Keratinocyte (primary cell): ENCODE measurements at regions not wholly inside any gene's neighbourhood (a gene's known extent, or its start where the extent isn't known, plus 50 kb on each side); places are given as distances from the start of the nearest gene placed in this dataset.

Source experiments
- DNase-seq: peaks from one replicate; pipeline ENCODE4 v3.0.0-alpha.2; 2011; ENCODE audit warnings: low read depth, missing footprints, low spot score
- FAIRE-seq: peaks from 2 replicates; lab custom pipeline; 2011; peaks lifted over from hg19 to GRCh38; lab: Jason Lieb, UNC
- H2AFZ ChIP-seq: 2 replicates; pipeline ENCODE4 v1.6.0; 2012; ENCODE audit warnings: low read length, control low read depth, inconsistent platforms; ENCODE audit not compliant: control insufficient read depth
- H3K27ac ChIP-seq: 2 replicates; pipeline ENCODE4 v1.5.1; 2011; ENCODE audit warnings: low read length; ENCODE audit not compliant: control insufficient read depth, insufficient read depth
- H3K27me3 ChIP-seq: 3 replicates; pipeline ENCODE4 v1.6.0; 2011; ENCODE audit warnings: low read length; ENCODE audit not compliant: control insufficient read depth, insufficient read depth; ENCODE audit errors: extremely low read depth
- H3K36me3 ChIP-seq, 2 experiments: 2 replicates in 1 of 2; 3 replicates in 1 of 2; pipeline ENCODE4 v1.5.1; 2011; ENCODE audit warnings: low read length in 2 of 2, mild to moderate bottlenecking in 1 of 2; ENCODE audit not compliant: control insufficient read depth in 2 of 2, insufficient read depth in 2 of 2; ENCODE audit errors: extremely low read depth in 1 of 2
- H3K4me1 ChIP-seq: 3 replicates; pipeline ENCODE4 v1.5.1; 2011; ENCODE audit warnings: low read length; ENCODE audit not compliant: control insufficient read depth, insufficient read depth; ENCODE audit errors: extremely low read depth
- H3K4me2 ChIP-seq: 3 replicates; pipeline ENCODE4 v1.6.0; 2011; ENCODE audit warnings: low read depth, low read length; ENCODE audit not compliant: control insufficient read depth, insufficient read depth; ENCODE audit errors: extremely low read depth
- H3K4me3 ChIP-seq, 3 experiments: fragments of 200-600 bp in 1 of 3; sonication (generic) in 1 of 3; 2 replicates in 2 of 3; 3 replicates in 1 of 3; pipeline ENCODE4 v1.5.1; 2011 to 2016; ENCODE audit warnings: low read length in 3 of 3, mild to moderate bottlenecking in 3 of 3, control low read depth in 2 of 3, inconsistent platforms in 1 of 3, low read depth in 1 of 3, mixed read lengths in 1 of 3, mixed run types in 1 of 3, moderate library complexity in 1 of 3; ENCODE audit not compliant: control insufficient read depth in 2 of 3, insufficient read depth in 2 of 3; ENCODE audit errors: extremely low read depth in 1 of 3
- H3K79me2 ChIP-seq: 2 replicates; pipeline ENCODE4 v1.6.0; 2012; ENCODE audit warnings: low read length; ENCODE audit not compliant: control insufficient read depth, insufficient read depth
- H3K9ac ChIP-seq: 3 replicates; pipeline ENCODE4 v1.6.0; 2011; ENCODE audit warnings: low read length; ENCODE audit not compliant: control insufficient read depth, insufficient read depth; ENCODE audit errors: extremely low read depth
- H3K9me1 ChIP-seq: 3 replicates; pipeline ENCODE4 v1.6.0; 2011; ENCODE audit warnings: low read length; ENCODE audit not compliant: control insufficient read depth, insufficient read depth; ENCODE audit errors: extremely low read depth
- H3K9me3 ChIP-seq: 2 replicates; pipeline ENCODE4 v1.5.1; 2012; ENCODE audit warnings: low read depth, low read length; ENCODE audit not compliant: control insufficient read depth
- H4K20me1 ChIP-seq: 3 replicates; pipeline ENCODE4 v1.6.0; 2011; ENCODE audit warnings: low read length; ENCODE audit not compliant: control insufficient read depth, insufficient read depth; ENCODE audit errors: extremely low read depth
- EZH2 ChIP-seq: IDR thresholded peaks from one replicate; pipeline ENCODE4 v1.6.1; 2012; ENCODE audit warnings: inconsistent platforms, mild to moderate bottlenecking, low read length, moderate library complexity
- dilution Hi-C: fragments of 300-500 bp; cut with MboI; formaldehyde crosslinking; loops from one replicate; pipeline ENCODE4 v1.7.0; 2020; ENCODE audit warnings: low sequenced_read_pairs; ENCODE audit not compliant: extremely low pct_ligation_motif_present
- TF ChIP-seq, protein P1 (sequence below), 3 experiments: IDR thresholded peaks in 1 of 3; conservative IDR thresholded peaks in 1 of 3; optimal IDR thresholded peaks in 1 of 3; 2 replicates in 2 of 3; 3 replicates in 1 of 3; pipeline versions ENCODE3 to v1.5.1; 2011; ENCODE audit warnings: low read length in 3 of 3, mild to moderate bottlenecking in 3 of 3, moderate library complexity in 2 of 3, control low read depth in 1 of 3, inconsistent platforms in 1 of 3; ENCODE audit not compliant: insufficient read depth in 2 of 3; ENCODE audit errors: extremely low read depth in 1 of 3

DNA sequence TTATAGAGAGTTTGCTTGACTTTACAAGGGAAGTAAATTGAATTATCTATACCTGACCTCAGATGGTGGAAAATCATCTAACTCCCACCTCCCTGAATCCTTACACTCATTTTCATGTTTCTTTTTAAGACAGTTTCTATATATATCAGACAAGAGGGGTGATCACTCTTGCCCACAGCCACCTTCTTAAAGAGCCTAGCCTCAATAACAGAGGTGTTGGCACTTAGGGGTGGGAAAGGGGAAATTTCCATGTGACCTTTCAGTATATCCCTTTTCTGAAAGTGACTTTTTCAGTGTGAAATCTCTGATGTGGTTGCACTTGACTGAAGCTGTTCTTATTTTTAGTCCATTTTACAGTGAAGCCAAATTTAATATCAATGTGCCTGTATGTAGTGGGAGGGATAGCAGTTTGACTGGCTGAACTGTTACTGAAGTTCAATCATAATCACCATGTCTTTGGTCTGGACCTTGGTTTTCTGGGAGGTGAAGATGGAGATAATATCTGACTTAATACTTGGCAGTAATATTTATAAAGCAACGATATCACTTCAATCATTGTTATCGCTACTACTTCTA lies 141.3 kb downstream of the MAP3K7 start:
- no peaks in the 10 kb centered on the region for H4K20me1 ChIP-seq
- no peaks in the 10 kb centered on the region for H3K36me3 ChIP-seq
- no peak overlapping the region for H2AFZ ChIP-seq
- no peaks in the 10 kb centered on the region for H3K9me1 ChIP-seq
- DNase-seq: no peak
- H3K27me3 ChIP-seq: no peaks in the 10 kb centered on the region
- no peaks in the 10 kb centered on the region for H3K79me2 ChIP-seq
- no peak overlapping the region for H3K4me3 ChIP-seq
- H3K4me1 ChIP-seq: no peaks in the 10 kb centered on the region
- no peak for TF ChIP-seq EZH2
- TF ChIP-seq, protein P1, sequence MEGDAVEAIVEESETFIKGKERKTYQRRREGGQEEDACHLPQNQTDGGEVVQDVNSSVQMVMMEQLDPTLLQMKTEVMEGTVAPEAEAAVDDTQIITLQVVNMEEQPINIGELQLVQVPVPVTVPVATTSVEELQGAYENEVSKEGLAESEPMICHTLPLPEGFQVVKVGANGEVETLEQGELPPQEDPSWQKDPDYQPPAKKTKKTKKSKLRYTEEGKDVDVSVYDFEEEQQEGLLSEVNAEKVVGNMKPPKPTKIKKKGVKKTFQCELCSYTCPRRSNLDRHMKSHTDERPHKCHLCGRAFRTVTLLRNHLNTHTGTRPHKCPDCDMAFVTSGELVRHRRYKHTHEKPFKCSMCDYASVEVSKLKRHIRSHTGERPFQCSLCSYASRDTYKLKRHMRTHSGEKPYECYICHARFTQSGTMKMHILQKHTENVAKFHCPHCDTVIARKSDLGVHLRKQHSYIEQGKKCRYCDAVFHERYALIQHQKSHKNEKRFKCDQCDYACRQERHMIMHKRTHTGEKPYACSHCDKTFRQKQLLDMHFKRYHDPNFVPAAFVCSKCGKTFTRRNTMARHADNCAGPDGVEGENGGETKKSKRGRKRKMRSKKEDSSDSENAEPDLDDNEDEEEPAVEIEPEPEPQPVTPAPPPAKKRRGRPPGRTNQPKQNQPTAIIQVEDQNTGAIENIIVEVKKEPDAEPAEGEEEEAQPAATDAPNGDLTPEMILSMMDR (optimal IDR thresholded peaks at IDR 0.05 in 1 of 3, IDR thresholded peaks at IDR 0.05 in 1 of 3, conservative IDR thresholded peaks at IDR 0.05 in 1 of 3; ENCODE audit: extremely low read depth in 1 of 3, insufficient read depth in 2 of 3, low read length in 3 of 3): no peak
- no peak overlapping the region for H3K4me2 ChIP-seq
- dilution Hi-C loops: no loop called here
- no peak overlapping the region for H3K27ac ChIP-seq
- FAIRE-seq: no peak
- no peaks in the 10 kb centered on the region for H3K9me3 ChIP-seq
- no peak overlapping the region for H3K9ac ChIP-seq

DNA sequence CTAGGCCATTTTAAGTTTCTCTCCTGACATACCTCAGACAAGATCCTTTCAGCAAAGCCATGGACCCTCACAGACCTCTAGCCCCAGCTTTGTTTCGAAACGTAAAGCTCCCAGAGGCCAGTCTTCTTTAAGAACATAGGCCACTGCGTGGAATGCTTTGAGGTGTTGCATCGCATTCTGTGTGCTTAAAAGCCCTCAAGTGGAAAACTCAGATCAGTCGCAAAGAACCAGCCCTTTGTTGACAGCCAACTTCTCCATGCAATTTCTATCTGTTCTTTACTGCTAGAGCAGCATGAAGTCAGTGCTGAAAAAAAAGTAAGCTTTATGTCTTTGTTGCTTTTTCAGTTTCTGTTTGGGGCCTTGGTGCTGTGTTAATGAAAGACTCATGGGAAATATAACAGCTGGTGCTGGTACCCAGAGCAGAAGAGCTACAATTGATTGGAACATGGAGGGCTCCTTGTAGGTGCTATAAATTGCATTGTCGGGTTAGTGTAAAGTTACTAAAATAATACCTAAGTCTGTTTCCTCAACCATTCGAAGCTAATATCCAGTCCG lies 142.6 kb downstream of the MAP3K7 start:
- no peaks in the 10 kb centered on the region for H3K27me3 ChIP-seq
- no peak overlapping the region for H3K4me3 ChIP-seq
- H3K36me3 ChIP-seq: no peaks in the 10 kb centered on the region
- H3K9me3 ChIP-seq: no peaks in the 10 kb centered on the region
- DNase-seq: no peak
- no peak for FAIRE-seq
- no peak for TF ChIP-seq EZH2
- TF ChIP-seq, protein P1 (optimal IDR thresholded peaks at IDR 0.05 in 1 of 3, IDR thresholded peaks at IDR 0.05 in 1 of 3, conservative IDR thresholded peaks at IDR 0.05 in 1 of 3; ENCODE audit: extremely low read depth in 1 of 3, insufficient read depth in 2 of 3, low read length in 3 of 3): no peak
- H3K4me2 ChIP-seq: no peak overlapping the region
- H3K27ac ChIP-seq: no peak overlapping the region
- no peak overlapping the region for H2AFZ ChIP-seq
- H3K9me1 ChIP-seq: no peaks in the 10 kb centered on the region
- no peak overlapping the region for H3K9ac ChIP-seq
- dilution Hi-C loops: no loop called here
- no peaks in the 10 kb centered on the region for H3K79me2 ChIP-seq
- no peaks in the 10 kb centered on the region for H3K4me1 ChIP-seq
- H4K20me1 ChIP-seq: no peaks in the 10 kb centered on the region
